Transverse colon (tissue), 4 donors: ENCODE measurements at regions not wholly inside any gene's neighbourhood (a gene's known extent, or its start where the extent isn't known, plus 50 kb on each side); places are given as distances from the start of the nearest gene placed in this dataset.

Experiments
- EP300 ChIP-seq: sonication (generic); formaldehyde crosslinking; IDR thresholded peaks from one replicate; pipeline ENCODE4 v1.6.1; 2017; ENCODE audit warnings: antibody characterized with exemption, low read depth
- POLR2A ChIP-seq: fragments of 450-650 bp; IDR thresholded peaks from one replicate; pipeline ENCODE4 v1.6.1; 2016; ENCODE audit warnings: antibody characterized with exemption, mild to moderate bottlenecking, moderate library complexity
- POLR2AphosphoS5 ChIP-seq, 3 donors: sonication (generic); formaldehyde crosslinking; IDR thresholded peaks; one replicate each; pipeline ENCODE4 v1.6.1; 2016; ENCODE audit warnings: antibody characterized with exemption in 3 of 3
- TF ChIP-seq, protein P1 (sequence below), 5 experiments: fragments of 200-600 bp in 3 of 5; fragments of 450-650 bp in 2 of 5; sonication (generic) in 3 of 5; IDR thresholded peaks; 1 replicate in 2 of 5; 2 replicates in 3 of 5; pipeline ENCODE4 v1.5.1; 2016 to 2017; ENCODE audit warnings: antibody characterized with exemption in 5 of 5, inconsistent platforms in 3 of 5, mild to moderate bottlenecking in 2 of 5, moderate library complexity in 1 of 5

- TF ChIP-seq POLR2AphosphoS5 (IDR thresholded peaks at IDR 0.05) (no peak), POLR2A (no peak), EP300 (no peak)
- TF ChIP-seq, protein P1, sequence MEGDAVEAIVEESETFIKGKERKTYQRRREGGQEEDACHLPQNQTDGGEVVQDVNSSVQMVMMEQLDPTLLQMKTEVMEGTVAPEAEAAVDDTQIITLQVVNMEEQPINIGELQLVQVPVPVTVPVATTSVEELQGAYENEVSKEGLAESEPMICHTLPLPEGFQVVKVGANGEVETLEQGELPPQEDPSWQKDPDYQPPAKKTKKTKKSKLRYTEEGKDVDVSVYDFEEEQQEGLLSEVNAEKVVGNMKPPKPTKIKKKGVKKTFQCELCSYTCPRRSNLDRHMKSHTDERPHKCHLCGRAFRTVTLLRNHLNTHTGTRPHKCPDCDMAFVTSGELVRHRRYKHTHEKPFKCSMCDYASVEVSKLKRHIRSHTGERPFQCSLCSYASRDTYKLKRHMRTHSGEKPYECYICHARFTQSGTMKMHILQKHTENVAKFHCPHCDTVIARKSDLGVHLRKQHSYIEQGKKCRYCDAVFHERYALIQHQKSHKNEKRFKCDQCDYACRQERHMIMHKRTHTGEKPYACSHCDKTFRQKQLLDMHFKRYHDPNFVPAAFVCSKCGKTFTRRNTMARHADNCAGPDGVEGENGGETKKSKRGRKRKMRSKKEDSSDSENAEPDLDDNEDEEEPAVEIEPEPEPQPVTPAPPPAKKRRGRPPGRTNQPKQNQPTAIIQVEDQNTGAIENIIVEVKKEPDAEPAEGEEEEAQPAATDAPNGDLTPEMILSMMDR (IDR thresholded peaks at IDR 0.05): no peak
Observed at GRCh38 chr6:77063494-77063893, 399.8 kb downstream of the HTR1B start.
